Activated naive CD8-positive, alpha-beta T cell treated with anti-CD3 and anti-CD28 coated beads, Interleukin-2, amount 10 ng/mL, durations not matched to agents 7 days and 5 days (primary cell): ENCODE measurements at regions not wholly inside any gene's neighbourhood (a gene's known extent, or its start where the extent isn't known, plus 50 kb on each side); places are given as distances from the start of the nearest gene placed in this dataset.

Source experiments
- ATAC-seq: fragments of 150-1000 bp; cut with Tn5 transposase; one replicate; pipeline ENCODE4 v1.10.0; 2021; ENCODE audit warnings: low read depth, moderate library complexity
- POLR2A ChIA-PET: fragments of 350-600 bp; sonication (Branson Sonifier 250); formaldehyde crosslinking; loops from one replicate; lab custom pipeline; 2021; ENCODE audit warnings: antibody characterized with exemption; lab: Charles Lee
- DNase-seq: peaks from one replicate; pipeline ENCODE4 v3.0.0; 2021
- H3K27ac Mint-ChIP-seq: one replicate; pipeline ENCODE4 v1.8.0; 2022; ENCODE audit warnings: mild to moderate bottlenecking, mixed read lengths
- H3K27me3 Mint-ChIP-seq: one replicate; pipeline ENCODE4 v1.8.0; 2022; ENCODE audit warnings: mild to moderate bottlenecking, moderate library complexity, mixed read lengths
- H3K36me3 Mint-ChIP-seq: one replicate; pipeline ENCODE4 v1.8.0; 2021; ENCODE audit warnings: mild to moderate bottlenecking, mixed read lengths
- H3K4me1 Mint-ChIP-seq: one replicate; pipeline ENCODE4 v1.8.0; 2021; ENCODE audit warnings: mixed read lengths
- H3K4me3 Mint-ChIP-seq: one replicate; pipeline ENCODE4 v1.8.0; 2022; ENCODE audit warnings: mild to moderate bottlenecking, moderate library complexity, mixed read lengths
- H3K9me3 Mint-ChIP-seq: one replicate; pipeline ENCODE4 v1.8.0; 2021; ENCODE audit warnings: mixed read lengths

GRCh38 chr15:36468746-36469145, 110.7 kb upstream of the CDIN1 start:
- no peaks in the 10 kb centered on the region for H3K9me3 Mint-ChIP-seq
- no peak overlapping the region for H3K27ac Mint-ChIP-seq
- H3K4me1 Mint-ChIP-seq, result no peaks in the 10 kb centered on the region
- POLR2A ChIA-PET, result no interaction called here
- no peak for DNase-seq
- no peaks in the 10 kb centered on the region for H3K27me3 Mint-ChIP-seq
- ATAC-seq, result no peak
- no peak overlapping the region for H3K4me3 Mint-ChIP-seq
- H3K36me3 Mint-ChIP-seq, result no peaks in the 10 kb centered on the region

GRCh38 chr15:36469311-36469966, 110.0 kb upstream of the CDIN1 start:
- Mint-ChIP-seq H3K27ac (no peak overlapping the region), H3K36me3 (no peaks in the 10 kb centered on the region), H3K9me3 (no peaks in the 10 kb centered on the region), H3K4me1 (no peaks in the 10 kb centered on the region), H3K4me3 (no peak overlapping the region), H3K27me3 (no peaks in the 10 kb centered on the region)
- DNase-seq (no peak), ATAC-seq (no peak)
- POLR2A ChIA-PET, result no interaction called here

- no peak overlapping the region for H3K27ac Mint-ChIP-seq
- no peaks in the 10 kb centered on the region for H3K27me3 Mint-ChIP-seq
- H3K4me1 Mint-ChIP-seq, result no peaks in the 10 kb centered on the region
- no peak for DNase-seq
- no peaks in the 10 kb centered on the region for H3K9me3 Mint-ChIP-seq
- H3K4me3 Mint-ChIP-seq, result no peak overlapping the region
- no peaks in the 10 kb centered on the region for H3K36me3 Mint-ChIP-seq
- POLR2A ChIA-PET, result no interaction called here
- no peak for ATAC-seq
Observed at GRCh38 chr15:36472672-36473071, 106.8 kb upstream of the CDIN1 start.

DNA sequence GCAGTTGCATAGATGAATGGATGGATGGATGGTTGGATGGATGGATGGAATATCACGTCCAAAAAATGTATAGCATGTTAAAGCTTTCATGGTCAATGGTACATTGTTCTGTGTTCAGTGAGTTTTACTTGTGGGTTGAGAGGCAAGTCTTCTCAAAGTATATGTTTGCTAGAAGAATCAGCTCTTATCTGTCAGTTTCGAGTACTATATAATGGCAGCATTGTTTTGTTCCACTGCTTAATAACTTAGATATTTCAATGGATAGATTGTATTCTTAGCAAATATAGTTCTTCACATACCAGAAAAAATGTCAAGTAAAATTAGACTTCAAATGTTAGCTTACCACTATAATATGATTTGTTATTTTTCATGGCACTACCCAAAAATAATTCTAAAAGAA, 100.9 kb upstream of the CDIN1 start:
- H3K4me3 Mint-ChIP-seq, result no peak overlapping the region
- ATAC-seq, result no peak
- H3K9me3 Mint-ChIP-seq, result peaks cover 3% of the 10 kb centered on the region
- DNase-seq, result no peak
- no peaks in the 10 kb centered on the region for H3K36me3 Mint-ChIP-seq
- peaks cover 5% of the 10 kb centered on the region for H3K27me3 Mint-ChIP-seq
- no peaks in the 10 kb centered on the region for H3K4me1 Mint-ChIP-seq
- POLR2A ChIA-PET, result no interaction called here
- H3K27ac Mint-ChIP-seq, result no peak overlapping the region

GRCh38 chr15:36479200-36479896, 100.1 kb upstream of the CDIN1 start:
- H3K36me3 Mint-ChIP-seq, result no peaks in the 10 kb centered on the region
- ATAC-seq (no peak), DNase-seq (no peak)
- H3K4me1 Mint-ChIP-seq, result no peaks in the 10 kb centered on the region
- no peak overlapping the region for H3K4me3 Mint-ChIP-seq
- no peak overlapping the region for H3K27ac Mint-ChIP-seq
- H3K27me3 Mint-ChIP-seq, result peaks cover 5% of the 10 kb centered on the region
- POLR2A ChIA-PET, result no interaction called here
- peaks cover 3% of the 10 kb centered on the region for H3K9me3 Mint-ChIP-seq

- no peaks in the 10 kb centered on the region for H3K36me3 Mint-ChIP-seq
- no peaks in the 10 kb centered on the region for H3K4me1 Mint-ChIP-seq
- H3K9me3 Mint-ChIP-seq, result peaks cover 3% of the 10 kb centered on the region
- H3K4me3 Mint-ChIP-seq, result no peak overlapping the region
- ATAC-seq, result no peak
- no peak for DNase-seq
- peaks cover 5% of the 10 kb centered on the region for H3K27me3 Mint-ChIP-seq
- H3K27ac Mint-ChIP-seq, result no peak overlapping the region
- POLR2A ChIA-PET, result no interaction called here
Observed at GRCh38 chr15:36481156-36481555, 98.3 kb upstream of the CDIN1 start.

GRCh38 chr15:36483409-36483808, 96.0 kb upstream of the CDIN1 start:
- H3K36me3 Mint-ChIP-seq, result no peaks in the 10 kb centered on the region
- no peak for DNase-seq
- peaks cover 3% of the 10 kb centered on the region for H3K9me3 Mint-ChIP-seq
- no peak overlapping the region for H3K27ac Mint-ChIP-seq
- ATAC-seq, result no peak
- peaks cover 5% of the 10 kb centered on the region for H3K27me3 Mint-ChIP-seq
- no peak overlapping the region for H3K4me3 Mint-ChIP-seq
- POLR2A ChIA-PET, result no interaction called here
- H3K4me1 Mint-ChIP-seq, result no peaks in the 10 kb centered on the region

DNA sequence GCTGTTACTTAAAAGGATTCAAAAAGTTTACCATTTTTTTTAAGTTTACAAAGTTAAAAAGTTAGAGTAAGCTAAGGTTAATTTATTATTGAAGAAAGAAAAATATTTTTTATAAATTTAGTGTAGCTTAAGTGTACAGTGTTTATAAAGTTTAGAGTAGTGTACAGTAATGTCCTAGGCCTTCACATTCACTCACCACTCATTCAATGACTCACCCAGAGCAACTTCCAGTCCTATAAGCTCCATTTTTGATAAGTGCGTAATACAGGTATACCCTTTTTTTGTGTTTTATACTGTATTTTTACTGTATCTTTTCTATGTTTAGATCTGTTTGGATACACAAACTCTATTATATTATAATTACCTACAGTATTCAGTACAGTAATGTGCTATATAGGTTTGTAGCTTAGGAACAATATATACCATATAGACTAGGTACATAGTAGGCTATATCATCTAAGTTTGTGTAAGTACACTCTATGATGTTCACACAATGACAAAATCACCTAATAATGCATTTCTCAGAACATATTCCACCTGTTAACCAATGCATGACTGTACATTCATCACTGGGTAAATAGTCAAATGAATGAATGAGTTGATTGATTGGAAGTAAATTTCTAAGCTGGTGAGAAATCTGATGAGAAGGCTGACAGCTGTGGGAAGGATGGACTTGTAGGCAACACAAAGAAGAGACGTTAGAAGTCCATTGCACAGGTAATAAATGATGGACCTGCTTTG, 95.2 kb upstream of the CDIN1 start:
- H3K4me1 Mint-ChIP-seq, result no peaks in the 10 kb centered on the region
- no peak overlapping the region for H3K4me3 Mint-ChIP-seq
- POLR2A ChIA-PET, result no interaction called here
- DNase-seq, result no peak
- peaks cover 3% of the 10 kb centered on the region for H3K9me3 Mint-ChIP-seq
- H3K36me3 Mint-ChIP-seq, result no peaks in the 10 kb centered on the region
- peaks cover 6% of the 10 kb centered on the region for H3K27me3 Mint-ChIP-seq
- H3K27ac Mint-ChIP-seq, result no peak overlapping the region
- ATAC-seq, result no peak

DNA sequence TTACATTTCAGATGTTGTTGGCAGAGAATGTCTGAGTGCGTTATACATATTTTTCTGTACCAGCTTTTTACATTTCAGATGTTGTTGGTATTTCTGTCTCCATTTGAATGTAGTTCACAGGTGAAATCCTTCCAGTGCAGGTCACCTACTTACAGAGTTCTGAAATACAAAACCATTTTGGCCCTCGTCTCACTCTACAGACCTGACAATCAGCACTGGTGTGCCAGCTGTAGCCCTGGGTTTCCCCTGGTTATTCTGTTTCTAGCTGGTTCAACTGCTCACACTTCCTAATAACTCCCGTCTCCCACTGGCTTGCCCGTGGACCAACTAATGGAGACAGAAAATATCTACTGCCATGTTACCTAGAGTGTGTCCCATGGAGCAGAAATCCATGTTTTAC, 87.5 kb upstream of the CDIN1 start:
- Mint-ChIP-seq H3K27me3 (peaks cover 11% of the 10 kb centered on the region), H3K9me3 (no peaks in the 10 kb centered on the region), H3K4me3 (no peak overlapping the region), H3K36me3 (no peaks in the 10 kb centered on the region), H3K27ac (no peak overlapping the region), H3K4me1 (no peaks in the 10 kb centered on the region)
- ATAC-seq, result no peak
- POLR2A ChIA-PET, result no interaction called here
- DNase-seq, result no peak

GRCh38 chr15:36495456-36495991, 83.9 kb upstream of the CDIN1 start:
- Mint-ChIP-seq H3K36me3 (no peaks in the 10 kb centered on the region), H3K4me1 (no peaks in the 10 kb centered on the region), H3K4me3 (no peak overlapping the region), H3K27ac (no peak overlapping the region), H3K27me3 (peaks cover 21% of the 10 kb centered on the region), H3K9me3 (no peaks in the 10 kb centered on the region)
- ATAC-seq (no peak), DNase-seq (no peak)
- POLR2A ChIA-PET, result no interaction called here

GRCh38 chr15:36497901-36498300, 81.5 kb upstream of the CDIN1 start:
- no peak for ATAC-seq
- POLR2A ChIA-PET, result no interaction called here
- no peaks in the 10 kb centered on the region for H3K4me1 Mint-ChIP-seq
- no peaks in the 10 kb centered on the region for H3K9me3 Mint-ChIP-seq
- no peaks in the 10 kb centered on the region for H3K36me3 Mint-ChIP-seq
- peaks cover 25% of the 10 kb centered on the region for H3K27me3 Mint-ChIP-seq
- no peak overlapping the region for H3K4me3 Mint-ChIP-seq
- H3K27ac Mint-ChIP-seq, result no peak overlapping the region
- no peak for DNase-seq

- DNase-seq (no peak), ATAC-seq (no peak)
- POLR2A ChIA-PET, result no interaction called here
- H3K27ac Mint-ChIP-seq, result no peak overlapping the region
- no peaks in the 10 kb centered on the region for H3K9me3 Mint-ChIP-seq
- no peak overlapping the region for H3K4me3 Mint-ChIP-seq
- H3K4me1 Mint-ChIP-seq, result no peaks in the 10 kb centered on the region
- H3K27me3 Mint-ChIP-seq, result peaks cover 24% of the 10 kb centered on the region
- H3K36me3 Mint-ChIP-seq, result no peaks in the 10 kb centered on the region
Observed at GRCh38 chr15:36498401-36498800, 81.0 kb upstream of the CDIN1 start.

GRCh38 chr15:36498916-36499315, 80.5 kb upstream of the CDIN1 start:
- H3K4me1 Mint-ChIP-seq, result no peaks in the 10 kb centered on the region
- ATAC-seq (no peak), DNase-seq (no peak)
- POLR2A ChIA-PET, result no interaction called here
- H3K27ac Mint-ChIP-seq, result no peak overlapping the region
- no peak overlapping the region for H3K4me3 Mint-ChIP-seq
- H3K27me3 Mint-ChIP-seq, result peaks cover 23% of the 10 kb centered on the region
- H3K36me3 Mint-ChIP-seq, result no peaks in the 10 kb centered on the region
- no peaks in the 10 kb centered on the region for H3K9me3 Mint-ChIP-seq
